ENCODE measurements at regions not wholly inside any gene's neighbourhood (a gene's known extent, or its start where the extent isn't known, plus 50 kb on each side); places are given as distances from the start of the nearest gene placed in this dataset.

DNA sequence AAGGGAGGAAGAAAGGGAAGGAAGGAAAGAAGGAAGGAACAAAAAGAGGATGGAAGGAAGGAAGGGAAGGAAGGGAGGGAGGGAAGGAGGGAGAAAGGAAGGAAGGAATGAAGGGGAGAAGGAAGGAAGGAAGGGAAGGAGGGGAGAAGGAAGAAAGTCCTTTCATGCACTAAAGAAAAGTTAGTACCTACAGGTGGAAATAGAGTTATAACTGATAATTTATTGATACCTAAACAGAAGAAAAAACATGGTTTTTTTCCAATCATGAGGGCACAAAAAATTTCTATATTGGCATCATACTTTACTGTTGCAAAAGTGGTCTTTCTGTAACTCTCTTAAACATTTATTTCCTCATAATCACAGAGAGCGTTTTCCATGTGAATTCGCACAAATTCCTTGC, 659.4 kb downstream of the MAFB start:
- TF ChIP-seq EZH2 (IDR thresholded peaks at IDR 0.05; ENCODE audit: borderline replicate concordance, low read length): no peak
- TF ChIP-seq, protein P1, sequence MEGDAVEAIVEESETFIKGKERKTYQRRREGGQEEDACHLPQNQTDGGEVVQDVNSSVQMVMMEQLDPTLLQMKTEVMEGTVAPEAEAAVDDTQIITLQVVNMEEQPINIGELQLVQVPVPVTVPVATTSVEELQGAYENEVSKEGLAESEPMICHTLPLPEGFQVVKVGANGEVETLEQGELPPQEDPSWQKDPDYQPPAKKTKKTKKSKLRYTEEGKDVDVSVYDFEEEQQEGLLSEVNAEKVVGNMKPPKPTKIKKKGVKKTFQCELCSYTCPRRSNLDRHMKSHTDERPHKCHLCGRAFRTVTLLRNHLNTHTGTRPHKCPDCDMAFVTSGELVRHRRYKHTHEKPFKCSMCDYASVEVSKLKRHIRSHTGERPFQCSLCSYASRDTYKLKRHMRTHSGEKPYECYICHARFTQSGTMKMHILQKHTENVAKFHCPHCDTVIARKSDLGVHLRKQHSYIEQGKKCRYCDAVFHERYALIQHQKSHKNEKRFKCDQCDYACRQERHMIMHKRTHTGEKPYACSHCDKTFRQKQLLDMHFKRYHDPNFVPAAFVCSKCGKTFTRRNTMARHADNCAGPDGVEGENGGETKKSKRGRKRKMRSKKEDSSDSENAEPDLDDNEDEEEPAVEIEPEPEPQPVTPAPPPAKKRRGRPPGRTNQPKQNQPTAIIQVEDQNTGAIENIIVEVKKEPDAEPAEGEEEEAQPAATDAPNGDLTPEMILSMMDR (conservative IDR thresholded peaks at IDR 0.05 in 1 of 2, IDR thresholded peaks at IDR 0.05 in 1 of 2; ENCODE audit: extremely low read depth in 1 of 2, insufficient read depth in 1 of 2, low read depth in 1 of 2, low read length in 2 of 2): no peak
